HG02798 (cell line): ENCODE measurements at regions not wholly inside any gene's neighbourhood (a gene's known extent, or its start where the extent isn't known, plus 50 kb on each side); places are given as distances from the start of the nearest gene placed in this dataset.

Experiments used
- ATAC-seq: cut with Tn5 transposase; IDR thresholded peaks from one replicate; pipeline ENCODE4 v1.9.1; 2021; ENCODE audit warnings: mild to moderate bottlenecking; ENCODE audit not compliant: unreplicated experiment, poor library complexity

DNA sequence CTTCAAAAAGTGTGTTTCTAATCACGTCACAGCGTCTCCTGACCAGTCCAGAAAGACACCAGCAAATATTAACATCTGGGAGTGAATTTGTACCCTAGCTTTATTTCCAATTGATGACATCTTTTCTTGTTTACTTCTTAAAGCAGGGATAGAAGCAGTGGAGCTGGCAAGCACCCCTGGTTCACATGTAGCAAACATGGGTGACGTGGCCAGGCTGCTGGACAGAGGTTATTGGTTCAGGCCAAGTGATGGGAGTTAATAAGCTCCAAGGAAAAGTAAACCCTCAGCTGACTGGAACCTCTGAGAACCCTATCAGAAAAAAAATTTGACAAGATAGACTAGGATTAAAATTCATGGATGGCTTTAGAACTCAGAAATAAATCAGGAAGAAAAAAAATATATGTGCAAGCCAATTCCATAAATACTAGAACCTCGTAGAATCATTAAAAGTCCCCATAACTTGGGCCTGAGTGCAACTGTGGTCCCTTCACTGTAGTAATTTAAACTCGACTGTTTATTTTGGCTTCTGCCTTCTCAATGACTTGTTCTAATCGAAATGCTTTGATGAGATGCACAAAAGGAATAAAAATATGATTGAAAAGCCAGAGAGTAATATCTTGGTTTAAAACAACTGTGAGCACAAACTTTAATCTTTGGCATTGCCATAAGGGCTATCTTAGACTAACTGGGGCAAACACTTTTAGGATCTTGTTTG, 121.5 kb upstream of the CTAGE1 start:
- ATAC-seq = no peak

- ATAC-seq = no peak
Observed at GRCh38 chr18:22541232-22541631, 123.5 kb upstream of the CTAGE1 start.

GRCh38 chr18:22542406-22542835, 124.7 kb upstream of the CTAGE1 start:
- ATAC-seq = no peak

DNA sequence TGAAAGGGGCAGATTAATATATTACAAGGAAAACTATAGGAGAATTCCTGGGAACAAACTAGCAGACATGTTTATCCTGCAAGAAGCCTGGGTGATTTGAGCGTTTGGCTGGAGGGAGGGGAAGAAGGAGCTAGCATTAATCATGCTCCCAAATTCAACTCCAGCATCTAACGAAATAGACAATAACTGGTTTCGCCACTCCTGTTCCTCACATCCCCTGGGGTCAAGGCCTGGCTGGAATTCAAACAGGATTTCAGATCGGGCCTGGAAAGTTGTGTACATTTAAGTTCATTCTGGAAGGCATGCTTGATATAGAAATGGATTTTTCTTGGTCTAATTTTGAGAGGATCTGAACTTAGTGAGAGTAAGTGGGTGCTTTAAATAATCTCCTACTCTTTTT, 126.1 kb upstream of the CTAGE1 start:
- no peak for ATAC-seq

GRCh38 chr18:22544626-22545025, 126.9 kb upstream of the CTAGE1 start:
- no peak for ATAC-seq

- ATAC-seq = no peak
Observed at GRCh38 chr18:22545066-22545760, 127.5 kb upstream of the CTAGE1 start.

DNA sequence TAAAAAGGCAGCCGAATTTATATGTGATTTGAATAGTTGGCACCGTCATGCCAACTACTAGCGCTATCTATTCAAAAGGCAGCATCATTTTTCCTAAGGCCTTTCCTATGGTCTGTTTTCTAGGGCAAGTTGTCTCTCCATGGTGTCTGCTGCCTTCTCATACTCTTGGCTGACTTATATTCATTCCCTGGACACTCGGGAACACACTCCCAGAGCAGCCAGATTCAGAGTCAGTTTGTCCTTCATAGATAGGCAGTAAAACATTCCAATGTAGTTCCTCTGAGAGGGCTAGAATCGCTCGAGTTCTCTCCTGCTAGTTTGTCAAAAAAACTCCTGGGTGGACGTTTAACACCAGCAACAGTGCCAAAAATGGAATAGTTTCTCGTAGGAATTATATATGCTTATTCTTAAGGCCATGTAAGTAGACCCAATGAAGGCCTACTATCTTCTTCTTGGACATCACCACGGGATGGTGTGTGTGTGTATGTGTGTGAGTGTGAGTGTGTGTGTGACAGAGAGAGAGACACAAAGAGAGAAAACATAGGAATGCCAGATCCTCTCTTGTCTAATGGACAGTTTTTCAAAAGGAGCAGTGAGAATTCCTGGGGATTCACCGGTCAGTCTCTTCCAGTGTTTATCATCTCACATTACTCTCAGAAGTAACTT, 129.3 kb upstream of the CTAGE1 start:
- no peak for ATAC-seq

DNA sequence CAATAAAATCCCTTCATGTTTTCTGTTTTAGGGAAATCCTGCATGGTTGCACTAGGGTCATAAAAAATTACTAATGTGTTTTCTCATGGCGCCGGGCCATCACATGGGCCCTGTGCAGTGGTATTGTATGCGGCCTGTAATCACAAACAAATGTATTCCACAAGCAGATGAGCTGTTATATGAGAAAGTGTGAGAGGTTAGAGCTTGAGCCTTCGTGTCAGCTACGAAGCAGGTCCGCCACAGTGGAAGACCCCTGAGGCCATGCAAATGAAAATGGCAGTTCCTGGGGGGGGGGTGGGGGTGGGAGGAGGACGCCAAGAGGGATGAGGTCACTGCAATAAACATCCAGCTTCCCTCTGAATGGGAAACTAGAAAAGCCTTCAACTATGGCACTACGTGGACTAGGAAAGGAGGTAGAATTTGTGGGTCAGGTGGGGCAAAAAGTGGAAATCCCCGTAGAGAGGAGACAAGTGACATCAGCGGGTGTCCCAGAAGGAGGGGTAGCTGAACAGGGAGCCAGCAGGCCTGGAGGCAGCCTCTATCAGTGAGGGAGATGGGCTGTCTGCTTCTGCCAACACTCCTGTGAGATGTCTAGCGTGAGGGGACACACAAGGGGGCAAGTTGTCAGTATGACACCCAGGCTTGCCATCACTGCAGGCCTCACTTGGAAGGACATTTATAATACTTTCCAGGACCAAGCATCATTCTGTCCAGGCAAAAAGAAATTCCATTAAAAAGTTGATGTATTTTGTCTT, 130.3 kb upstream of the CTAGE1 start:
- ATAC-seq = no peak

DNA sequence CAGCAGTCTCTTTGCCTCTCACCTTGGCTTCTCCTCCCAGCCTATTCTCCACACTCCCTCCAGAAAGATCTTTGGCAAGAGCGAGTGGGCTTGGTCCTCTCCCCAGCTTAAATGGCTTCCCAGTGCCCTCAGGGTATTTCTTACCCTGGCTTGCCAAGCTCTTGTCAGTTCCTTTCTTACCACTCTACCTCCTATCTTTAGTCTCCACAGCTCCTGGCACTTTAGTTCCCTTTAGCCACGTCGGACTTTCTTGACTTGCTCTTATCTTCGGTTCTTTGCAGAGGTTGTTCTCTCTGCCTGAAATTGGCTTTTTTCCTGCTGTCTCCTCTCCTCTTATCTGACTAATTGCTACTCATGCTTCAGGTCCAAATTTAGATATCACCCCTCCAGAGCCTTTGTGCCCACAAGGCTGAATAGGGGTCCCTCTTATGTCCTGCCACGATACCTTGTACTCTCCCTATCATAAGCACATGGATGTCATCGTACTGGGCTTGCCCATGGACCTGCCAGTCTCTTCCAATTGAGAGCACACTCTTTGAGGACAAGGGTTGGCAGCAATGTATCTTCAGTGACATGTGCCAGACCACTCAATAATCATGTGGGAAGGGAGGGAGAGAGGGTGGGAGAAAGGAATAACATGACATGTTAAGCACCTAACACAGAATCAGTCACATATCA, 131.7 kb upstream of the CTAGE1 start:
- no peak for ATAC-seq

- no peak for ATAC-seq
Observed at GRCh38 chr18:22550366-22550765, 132.7 kb upstream of the CTAGE1 start.

DNA sequence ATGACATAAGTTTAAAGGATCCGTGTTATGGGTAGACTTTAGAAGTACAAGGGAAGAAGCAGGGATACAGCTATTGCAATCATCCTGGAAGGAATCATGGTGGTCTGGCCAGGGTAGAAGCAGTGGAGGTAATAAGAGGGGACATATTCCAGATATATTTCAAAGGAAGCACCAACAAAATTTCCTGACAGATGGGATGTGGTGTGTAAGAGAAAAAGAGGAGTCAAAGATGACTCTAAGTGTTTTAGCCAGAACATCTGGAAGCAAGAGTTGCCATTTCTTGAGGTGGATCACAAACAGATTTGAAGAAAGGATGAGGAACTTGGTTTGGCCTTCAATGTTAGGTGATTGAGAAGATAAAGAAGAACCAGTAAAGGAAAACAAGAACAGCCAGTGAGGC, 133.1 kb upstream of the CTAGE1 start:
- no peak for ATAC-seq

GRCh38 chr18:22551536-22552151, 133.9 kb upstream of the CTAGE1 start:
- ATAC-seq = no peak

DNA sequence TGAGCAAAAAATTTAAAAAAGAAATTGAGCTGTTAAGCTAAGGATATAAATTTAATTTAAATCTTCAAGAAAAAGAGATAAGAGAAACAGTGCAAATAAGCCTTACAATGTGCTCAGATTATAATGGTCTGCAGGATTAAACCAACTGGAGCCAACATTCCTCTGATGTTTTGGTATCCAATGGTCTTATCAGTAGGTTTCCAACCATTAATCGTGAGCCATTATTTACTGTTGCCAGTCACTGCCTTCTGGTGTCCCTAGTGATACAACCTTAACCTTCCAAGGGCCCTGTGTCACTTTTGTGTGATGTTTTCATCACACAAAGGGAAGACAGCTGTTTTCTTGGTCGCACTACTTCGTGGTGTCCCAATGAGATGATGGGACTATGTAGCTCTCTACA, 134.5 kb upstream of the CTAGE1 start:
- ATAC-seq = no peak

DNA sequence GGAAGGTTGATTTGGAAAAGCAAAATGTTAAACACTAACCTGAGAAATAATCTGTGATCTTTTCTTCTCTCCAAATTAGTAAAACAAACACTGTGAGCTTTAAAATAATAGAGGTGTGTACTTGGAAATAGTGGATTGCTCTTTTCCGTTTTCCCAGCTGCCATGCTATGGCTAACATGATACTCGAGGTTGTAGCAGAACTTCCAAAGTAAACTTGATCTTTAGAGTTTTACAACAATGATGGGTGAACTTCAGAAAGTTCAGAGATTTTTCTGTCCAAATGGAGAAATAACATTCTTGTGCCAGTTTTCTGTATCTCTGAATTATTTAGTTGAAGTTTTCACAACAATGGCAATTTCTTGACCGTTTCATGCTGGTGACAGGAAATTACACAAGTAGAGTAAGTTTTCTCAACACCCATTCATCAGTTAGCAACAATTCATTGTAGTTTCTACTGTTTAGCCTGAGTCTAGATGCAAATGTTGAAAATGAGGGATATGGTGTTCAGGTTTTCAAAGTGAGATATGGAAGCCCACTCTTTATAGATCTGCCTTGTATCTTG, 135.3 kb upstream of the CTAGE1 start:
- ATAC-seq = no peak

- ATAC-seq = no peak
Observed at GRCh38 chr18:22556222-22557167, 138.8 kb upstream of the CTAGE1 start.

GRCh38 chr18:22557168-22557941, 139.6 kb upstream of the CTAGE1 start:
- ATAC-seq = no peak

GRCh38 chr18:22558945-22559385, 141.2 kb upstream of the CTAGE1 start:
- ATAC-seq = no peak
